ENCODE measurements at regions not wholly inside any gene's neighbourhood (a gene's known extent, or its start where the extent isn't known, plus 50 kb on each side); places are given as distances from the start of the nearest gene placed in this dataset.

GRCh38 chr18:42137693-42138375 is 182.8 kb downstream of the PIK3C3 start:
- Histone ChIP-seq H3K36me3 (ENCODE audit: insufficient read depth, low read length) (no peaks in the 10 kb centered on the region), H3K27me3 (ENCODE audit: insufficient read depth, low read length) (peaks cover 43% of the 10 kb centered on the region), H3K79me2 (ENCODE audit: control insufficient read depth, insufficient read depth, low read length, unreplicated experiment) (no peaks in the 10 kb centered on the region), H2AFZ (ENCODE audit: low read length, unreplicated experiment) (no peak overlapping the region), H3K4me3 (ENCODE audit: low read depth, low read length) (no peak overlapping the region), H3K4me1 (ENCODE audit: control insufficient read depth, insufficient read depth, low read length, unreplicated experiment) (no peaks in the 10 kb centered on the region), H3K27ac (ENCODE audit: low read depth, low read length) (no peak overlapping the region)

DNA sequence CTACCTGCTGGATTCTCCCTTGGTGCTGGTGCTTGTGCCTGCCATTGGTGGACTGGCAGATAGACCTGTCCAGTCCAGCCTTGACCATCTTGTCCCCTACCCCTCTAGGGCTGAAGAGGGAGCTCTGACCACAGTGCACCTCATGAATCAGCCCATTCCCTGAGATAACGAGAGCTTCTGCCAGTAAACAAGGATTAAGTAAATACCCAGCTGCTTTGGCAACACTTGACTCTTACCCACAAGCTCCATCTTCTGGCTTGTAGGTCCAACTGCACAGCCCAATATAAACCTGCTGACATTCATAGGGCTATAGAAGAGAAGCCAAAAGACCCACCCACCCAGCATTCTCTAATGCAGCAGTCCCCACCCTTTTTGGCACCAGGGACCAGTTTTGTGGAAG is 186.4 kb downstream of the PIK3C3 start:
- H3K36me3 ChIP-seq (ENCODE audit: insufficient read depth, low read length) = no peaks in the 10 kb centered on the region
- H3K79me2 ChIP-seq (ENCODE audit: control insufficient read depth, insufficient read depth, low read length, unreplicated experiment) = no peaks in the 10 kb centered on the region
- no peak overlapping the region for H3K4me3 ChIP-seq (ENCODE audit: low read depth, low read length)
- no peak overlapping the region for H3K27ac ChIP-seq (ENCODE audit: low read depth, low read length)
- H3K4me1 ChIP-seq (ENCODE audit: control insufficient read depth, insufficient read depth, low read length, unreplicated experiment) = no peaks in the 10 kb centered on the region
- peaks cover 28% of the 10 kb centered on the region; the same call in 1 of the 2 replicates for H3K27me3 ChIP-seq (ENCODE audit: insufficient read depth, low read length)
- H2AFZ ChIP-seq (ENCODE audit: low read length, unreplicated experiment) = no peak overlapping the region

- H3K27ac ChIP-seq (ENCODE audit: low read depth, low read length) = no peak overlapping the region
- H3K27me3 ChIP-seq (ENCODE audit: insufficient read depth, low read length) = peaks cover 26% of the 10 kb centered on the region
- no peak overlapping the region for H2AFZ ChIP-seq (ENCODE audit: low read length, unreplicated experiment)
- H3K4me3 ChIP-seq (ENCODE audit: low read depth, low read length) = no peak overlapping the region
- H3K79me2 ChIP-seq (ENCODE audit: control insufficient read depth, insufficient read depth, low read length, unreplicated experiment) = no peaks in the 10 kb centered on the region
- H3K4me1 ChIP-seq (ENCODE audit: control insufficient read depth, insufficient read depth, low read length, unreplicated experiment) = no peaks in the 10 kb centered on the region
- H3K36me3 ChIP-seq (ENCODE audit: insufficient read depth, low read length) = no peaks in the 10 kb centered on the region
Observed at GRCh38 chr18:42155024-42155423, 200.0 kb downstream of the PIK3C3 start.

DNA sequence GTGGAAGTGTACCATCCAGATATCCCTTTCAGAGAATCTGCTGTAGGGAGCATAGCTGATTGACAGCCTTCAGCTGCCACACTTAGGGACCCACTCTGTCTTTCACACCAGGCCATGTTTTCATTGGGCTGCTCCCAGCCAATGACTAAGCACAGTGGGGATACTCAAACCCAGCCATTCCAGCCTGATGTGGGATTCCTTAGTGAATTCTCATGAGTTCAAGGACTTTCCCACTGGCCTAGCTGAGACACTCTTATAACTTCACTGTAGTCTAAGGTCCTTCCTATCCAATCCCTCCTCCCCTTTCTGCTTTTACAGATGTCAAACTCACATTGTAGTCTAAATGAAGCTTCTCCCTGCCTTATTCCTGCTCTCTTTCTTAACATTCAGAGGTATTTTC is 201.2 kb downstream of the PIK3C3 start:
- Histone ChIP-seq H3K4me3 (ENCODE audit: low read depth, low read length) (no peak overlapping the region), H2AFZ (ENCODE audit: low read length, unreplicated experiment) (no peak overlapping the region), H3K27me3 (ENCODE audit: insufficient read depth, low read length) (peaks cover 31% of the 10 kb centered on the region), H3K79me2 (ENCODE audit: control insufficient read depth, insufficient read depth, low read length, unreplicated experiment) (no peaks in the 10 kb centered on the region), H3K36me3 (ENCODE audit: insufficient read depth, low read length) (no peaks in the 10 kb centered on the region), H3K4me1 (ENCODE audit: control insufficient read depth, insufficient read depth, low read length, unreplicated experiment) (no peaks in the 10 kb centered on the region), H3K27ac (ENCODE audit: low read depth, low read length) (no peak overlapping the region)

DNA sequence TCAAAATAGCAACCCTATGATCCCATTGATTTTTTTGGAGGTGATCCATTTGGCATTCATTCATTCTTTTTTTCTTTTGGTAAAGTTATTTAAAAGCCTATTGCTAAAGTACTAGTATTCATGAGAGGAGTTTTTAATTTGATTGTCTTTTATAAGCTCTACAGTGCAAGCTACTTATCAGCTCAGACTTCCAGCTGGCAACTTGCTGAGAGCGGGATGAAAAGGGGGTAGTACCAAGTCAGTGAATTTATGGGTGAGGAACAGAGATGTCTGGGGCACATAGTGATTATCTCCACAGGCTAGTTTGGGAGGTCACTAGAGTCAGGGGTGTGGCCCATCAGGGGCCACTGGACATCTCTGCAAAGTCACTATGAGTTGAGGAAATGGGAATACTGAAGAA is 202.4 kb downstream of the PIK3C3 start:
- Histone ChIP-seq H3K36me3 (ENCODE audit: insufficient read depth, low read length) (no peaks in the 10 kb centered on the region), H3K27me3 (ENCODE audit: insufficient read depth, low read length) (peaks cover 27% of the 10 kb centered on the region), H3K27ac (ENCODE audit: low read depth, low read length) (no peak overlapping the region), H3K79me2 (ENCODE audit: control insufficient read depth, insufficient read depth, low read length, unreplicated experiment) (no peaks in the 10 kb centered on the region), H3K4me1 (ENCODE audit: control insufficient read depth, insufficient read depth, low read length, unreplicated experiment) (no peaks in the 10 kb centered on the region), H3K4me3 (ENCODE audit: low read depth, low read length) (no peak overlapping the region), H2AFZ (ENCODE audit: low read length, unreplicated experiment) (no peak overlapping the region)

DNA sequence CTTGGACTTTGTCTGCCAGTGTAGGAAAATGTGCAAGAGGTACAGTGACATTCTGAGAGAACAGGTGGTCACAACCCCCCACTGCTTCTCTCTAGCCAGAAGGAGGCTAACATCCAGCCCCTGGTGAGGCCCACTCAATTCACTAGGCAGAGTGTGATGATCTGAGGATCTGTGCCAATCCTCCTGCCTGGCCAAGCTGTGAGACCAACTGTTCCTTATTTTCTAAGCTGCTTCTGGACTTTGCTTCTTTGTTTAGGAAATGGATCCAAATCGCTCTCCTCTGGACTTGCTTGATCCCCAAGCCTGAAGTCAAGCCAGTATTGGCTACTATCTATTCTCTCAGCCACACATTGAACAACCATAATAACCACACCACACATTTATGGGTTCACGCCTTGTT is 202.8 kb downstream of the PIK3C3 start:
- H3K4me1 ChIP-seq (ENCODE audit: control insufficient read depth, insufficient read depth, low read length, unreplicated experiment) = no peaks in the 10 kb centered on the region

DNA sequence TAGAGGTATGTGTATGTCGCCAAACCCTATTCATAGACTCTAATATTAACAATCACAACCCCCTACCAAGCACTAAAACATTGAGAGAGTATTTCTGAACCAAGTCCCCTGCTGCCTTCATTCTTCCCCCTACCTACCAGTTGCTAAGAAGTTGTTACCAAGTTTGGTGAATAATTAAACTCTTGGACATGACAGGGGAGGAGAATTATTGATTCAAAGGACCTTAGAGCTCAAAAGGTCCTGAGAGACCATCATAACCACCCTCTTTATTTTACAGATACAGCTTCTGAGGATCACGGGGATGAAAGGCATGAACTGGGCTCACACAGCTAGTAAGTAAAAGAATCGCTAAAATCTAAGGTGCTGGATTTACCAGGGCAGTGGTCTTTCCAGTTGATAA is 204.1 kb downstream of the PIK3C3 start:
- H3K79me2 ChIP-seq (ENCODE audit: control insufficient read depth, insufficient read depth, low read length, unreplicated experiment) = no peaks in the 10 kb centered on the region

More for the DNA sequence above, 202.8 kb downstream of the PIK3C3 start:
- Histone ChIP-seq H3K4me3 (ENCODE audit: low read depth, low read length) (no peak overlapping the region), H2AFZ (ENCODE audit: low read length, unreplicated experiment) (no peak overlapping the region), H3K27ac (ENCODE audit: low read depth, low read length) (no peak overlapping the region), H3K79me2 (ENCODE audit: control insufficient read depth, insufficient read depth, low read length, unreplicated experiment) (no peaks in the 10 kb centered on the region), H3K36me3 (ENCODE audit: insufficient read depth, low read length) (no peaks in the 10 kb centered on the region), H3K27me3 (ENCODE audit: insufficient read depth, low read length) (peaks cover 24% of the 10 kb centered on the region)

GRCh38 chr18:42163321-42163720 is 208.3 kb downstream of the PIK3C3 start:
- no peak overlapping the region for H2AFZ ChIP-seq (ENCODE audit: low read length, unreplicated experiment)
- no peaks in the 10 kb centered on the region for H3K36me3 ChIP-seq (ENCODE audit: insufficient read depth, low read length)
- H3K79me2 ChIP-seq (ENCODE audit: control insufficient read depth, insufficient read depth, low read length, unreplicated experiment) = no peaks in the 10 kb centered on the region
- H3K4me3 ChIP-seq (ENCODE audit: low read depth, low read length) = no peak overlapping the region
- H3K27ac ChIP-seq (ENCODE audit: low read depth, low read length) = no peak overlapping the region
- H3K27me3 ChIP-seq (ENCODE audit: insufficient read depth, low read length) = peaks cover 46% of the 10 kb centered on the region
- H3K4me1 ChIP-seq (ENCODE audit: control insufficient read depth, insufficient read depth, low read length, unreplicated experiment) = no peaks in the 10 kb centered on the region

More for the DNA sequence above, 204.1 kb downstream of the PIK3C3 start:
- Histone ChIP-seq H3K27ac (ENCODE audit: low read depth, low read length) (no peak overlapping the region), H2AFZ (ENCODE audit: low read length, unreplicated experiment) (no peak overlapping the region), H3K4me1 (ENCODE audit: control insufficient read depth, insufficient read depth, low read length, unreplicated experiment) (no peaks in the 10 kb centered on the region), H3K36me3 (ENCODE audit: insufficient read depth, low read length) (no peaks in the 10 kb centered on the region), H3K4me3 (ENCODE audit: low read depth, low read length) (no peak overlapping the region), H3K27me3 (ENCODE audit: insufficient read depth, low read length) (peaks cover 14% of the 10 kb centered on the region; the same call in 1 of the 2 replicates)

GRCh38 chr18:42164556-42164955 is 209.5 kb downstream of the PIK3C3 start:
- Histone ChIP-seq H3K36me3 (ENCODE audit: insufficient read depth, low read length) (no peaks in the 10 kb centered on the region), H3K27ac (ENCODE audit: low read depth, low read length) (no peak overlapping the region), H3K4me3 (ENCODE audit: low read depth, low read length) (no peak overlapping the region), H3K4me1 (ENCODE audit: control insufficient read depth, insufficient read depth, low read length, unreplicated experiment) (no peaks in the 10 kb centered on the region), H2AFZ (ENCODE audit: low read length, unreplicated experiment) (no peak overlapping the region), H3K79me2 (ENCODE audit: control insufficient read depth, insufficient read depth, low read length, unreplicated experiment) (no peaks in the 10 kb centered on the region), H3K27me3 (ENCODE audit: insufficient read depth, low read length) (peaks cover 48% of the 10 kb centered on the region)

DNA sequence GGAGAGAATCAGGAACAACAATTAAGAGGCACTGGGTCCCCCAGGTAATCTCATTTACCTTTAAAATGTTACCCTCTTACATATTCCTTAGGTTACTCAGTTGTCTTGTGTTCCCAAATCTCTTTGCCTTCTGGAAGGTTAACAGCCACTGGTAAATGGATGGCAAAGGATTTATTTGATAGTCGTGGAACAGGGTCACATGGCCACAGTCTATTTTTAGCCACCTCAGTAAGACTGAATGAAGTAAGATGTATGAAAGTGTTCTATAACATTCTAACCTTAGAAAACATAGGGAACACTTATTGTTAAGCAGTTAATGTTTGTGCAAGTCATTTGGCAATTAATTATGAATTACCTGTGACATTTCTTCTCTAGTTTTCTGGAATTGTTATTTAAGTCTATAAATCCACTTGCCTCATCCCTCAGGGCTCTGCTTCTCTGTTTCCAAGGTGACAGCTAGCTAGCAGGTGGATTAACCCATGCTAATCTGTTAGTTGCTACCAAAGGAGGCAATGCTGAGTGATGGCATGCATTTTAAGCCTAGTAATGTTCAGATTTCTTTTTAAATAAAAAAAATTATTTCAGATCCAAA is 211.0 kb downstream of the PIK3C3 start:
- Histone ChIP-seq H2AFZ (ENCODE audit: low read length, unreplicated experiment) (no peak overlapping the region), H3K4me3 (ENCODE audit: low read depth, low read length) (no peak overlapping the region), H3K4me1 (ENCODE audit: control insufficient read depth, insufficient read depth, low read length, unreplicated experiment) (no peaks in the 10 kb centered on the region), H3K27me3 (ENCODE audit: insufficient read depth, low read length) (peaks cover 47% of the 10 kb centered on the region), H3K36me3 (ENCODE audit: insufficient read depth, low read length) (no peaks in the 10 kb centered on the region), H3K79me2 (ENCODE audit: control insufficient read depth, insufficient read depth, low read length, unreplicated experiment) (no peaks in the 10 kb centered on the region), H3K27ac (ENCODE audit: low read depth, low read length) (no peak overlapping the region)

DNA sequence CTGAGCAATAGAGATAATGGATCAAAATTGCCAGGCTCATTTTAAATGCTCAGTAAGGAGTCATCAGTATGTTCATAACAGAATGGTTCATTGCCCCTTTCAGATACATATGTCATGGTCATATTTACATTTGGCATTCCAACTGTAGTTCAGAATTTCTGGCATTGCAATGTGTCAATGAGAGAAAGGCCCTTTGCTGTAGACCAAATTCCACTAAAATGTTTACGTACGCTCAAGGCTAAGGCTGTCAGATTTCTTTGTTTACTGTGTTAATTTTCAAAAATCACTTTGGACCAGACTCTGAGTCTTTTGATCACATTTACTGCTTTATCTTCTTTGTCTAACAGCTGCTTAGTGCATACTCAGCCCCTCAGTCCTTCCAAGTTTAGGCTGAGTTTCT is 213.5 kb downstream of the PIK3C3 start:
- H3K4me3 ChIP-seq (ENCODE audit: low read depth, low read length) = no peak overlapping the region
- H3K79me2 ChIP-seq (ENCODE audit: control insufficient read depth, insufficient read depth, low read length, unreplicated experiment) = no peaks in the 10 kb centered on the region
- peaks cover 64% of the 10 kb centered on the region for H3K27me3 ChIP-seq (ENCODE audit: insufficient read depth, low read length)
- H2AFZ ChIP-seq (ENCODE audit: low read length, unreplicated experiment) = no peak overlapping the region
- no peaks in the 10 kb centered on the region for H3K4me1 ChIP-seq (ENCODE audit: control insufficient read depth, insufficient read depth, low read length, unreplicated experiment)
- no peaks in the 10 kb centered on the region for H3K36me3 ChIP-seq (ENCODE audit: insufficient read depth, low read length)
- H3K27ac ChIP-seq (ENCODE audit: low read depth, low read length) = no peak overlapping the region
